ENCODE measurements at regions not wholly inside any gene's neighbourhood (a gene's known extent, or its start where the extent isn't known, plus 50 kb on each side); places are given as distances from the start of the nearest gene placed in this dataset.
A peak's percentile ranks its signal among the peaks of the same experiment; 100 is the strongest.

- TF ChIP-seq SNIP1 (IDR thresholded peaks at IDR 0.05; ENCODE audit: low read depth) (no peak), ILF3 (IDR thresholded peaks at IDR 0.05; ENCODE audit: borderline replicate concordance) (no peak), ZNF282 (CRISPR knock-in tag; IDR thresholded peaks at IDR 0.05) (no peak), U2AF2 (optimal IDR thresholded peaks at IDR 0.05; ENCODE audit: low read depth, low read length) (no peak), FOXJ2 (tag; IDR thresholded peaks at IDR 0.05) (no peak), ZSCAN29 (IDR thresholded peaks at IDR 0.05) (no peak), SNAPC5 (CRISPR knock-in tag; IDR thresholded peaks at IDR 0.05) (no peak), CXXC5 (CRISPR knock-in tag; IDR thresholded peaks at IDR 0.05) (no peak; the same call in 1 of the 2 replicates), PHB (CRISPR knock-in tag; IDR thresholded peaks at IDR 0.05) (no peak), POLR3G (IDR thresholded peaks at IDR 0.05; ENCODE audit: extremely low read depth, insufficient read length, insufficient replicate concordance) (no peak), NR4A1 (CRISPR knock-in tag; IDR thresholded peaks at IDR 0.05) (no peak), NR4A1 (tag; IDR thresholded peaks at IDR 0.05) (no peak), CCAR2 (IDR thresholded peaks at IDR 0.05; ENCODE audit: low read depth, low read length) (no peak), SMAD1 (IDR thresholded peaks at IDR 0.05; ENCODE audit: low read depth, low read length, partially characterized antibody) (no peak), PBX2 (CRISPR knock-in tag; IDR thresholded peaks at IDR 0.05; ENCODE audit: low read depth) (no peak), PBX2 (tag; conservative IDR thresholded peaks at IDR 0.05; ENCODE audit: low read depth) (peak; percentile 32; the same call in 1 of the 2 replicates), ZNF75A (CRISPR knock-in tag; IDR thresholded peaks at IDR 0.05) (no peak), E2F5 (CRISPR knock-in tag; IDR thresholded peaks at IDR 0.05) (no peak), IRF1 (CRISPR knock-in tag; IDR thresholded peaks at IDR 0.05; ENCODE audit: borderline replicate concordance) (no peak), E2F6 (IDR thresholded peaks at IDR 0.05; ENCODE audit: borderline replicate concordance in 1 of 2, extremely low read depth in 1 of 2, insufficient read depth in 1 of 2, insufficient read length in 1 of 2, low read depth in 1 of 2, low read length in 1 of 2, poor library complexity in 1 of 2, severe bottlenecking in 1 of 2) (no peak), ZNF274 (IDR thresholded peaks at IDR 0.05; ENCODE audit: borderline replicate concordance, low read depth, low read length) (no peak), STAT5A (IDR thresholded peaks at IDR 0.05; ENCODE audit: borderline replicate concordance, low read length) (peak; percentile 21; the same call in 1 of the 2 replicates), KLF16 (IDR thresholded peaks at IDR 0.05) (no peak), ZFX (CRISPR knock-in tag; IDR thresholded peaks at IDR 0.05) (no peak)
Measured at GRCh38 chr5:18799482-18800128, 1165.3 kb downstream of the TAF11L14 start (continued).
